Sigmoid colon (tissue), 4 donors: ENCODE measurements at regions not wholly inside any gene's neighbourhood (a gene's known extent, or its start where the extent isn't known, plus 50 kb on each side); places are given as distances from the start of the nearest gene placed in this dataset.

Source experiments
- CTCF ChIP-seq, 4 experiments: fragments of 450-650 bp in 3 of 4; fragments of 200-600 bp in 1 of 4; IDR thresholded peaks; one replicate each; pipeline ENCODE4 v1.5.1; 2016 to 2019; ENCODE audit warnings: antibody characterized with exemption in 4 of 4, mild to moderate bottlenecking in 3 of 4, moderate library complexity in 2 of 4
- POLR2A ChIP-seq, 2 donors: fragments of 450-650 bp; IDR thresholded peaks; one replicate each; pipeline ENCODE4 v1.6.1; 2016; ENCODE audit warnings: antibody characterized with exemption in 2 of 2, mild to moderate bottlenecking in 2 of 2, moderate library complexity in 2 of 2
- POLR2AphosphoS5 ChIP-seq, 4 donors: sonication (generic); formaldehyde crosslinking; IDR thresholded peaks; one replicate each; pipeline ENCODE4 v1.6.1; 2017; ENCODE audit warnings: antibody characterized with exemption in 4 of 4

DNA sequence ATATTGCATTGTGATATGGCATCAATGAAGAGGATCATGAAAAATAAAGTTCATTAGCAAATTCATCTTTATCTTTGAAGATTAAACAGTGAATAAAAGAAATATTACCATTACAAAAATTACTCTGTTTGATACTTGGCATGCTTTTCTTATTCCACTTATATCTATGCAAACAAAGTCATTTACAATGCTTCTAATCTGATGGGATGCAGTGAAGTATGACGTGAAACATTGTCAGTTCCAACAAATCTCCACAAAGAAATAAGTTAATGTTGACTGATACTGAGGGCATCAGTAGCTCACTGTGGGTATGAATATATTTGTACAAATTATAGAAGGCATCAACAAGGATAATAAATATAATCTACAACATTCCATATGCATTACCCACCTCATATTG lies 672.8 kb upstream of the POT1 start:
- no peak for TF ChIP-seq POLR2A (IDR thresholded peaks at IDR 0.05)
- no peak for TF ChIP-seq CTCF (IDR thresholded peaks at IDR 0.05)
- TF ChIP-seq POLR2AphosphoS5 (IDR thresholded peaks at IDR 0.05) = no peak
